Right atrium auricular region (tissue), 2 donors: ENCODE measurements at regions not wholly inside any gene's neighbourhood (a gene's known extent, or its start where the extent isn't known, plus 50 kb on each side); places are given as distances from the start of the nearest gene placed in this dataset.

Experiments
- DNase-seq: peaks from one replicate; pipeline ENCODE4 v3.0.0-alpha.2; 2019; ENCODE audit warnings: low spot score
- H3K27ac ChIP-seq, 2 donors: fragments of 200-600 bp; sonication (generic); 1 replicate in 1 of 2; 2 replicates in 1 of 2; pipeline ENCODE4 v1.5.1; 2016 to 2019
- H3K27me3 ChIP-seq, 2 donors: fragments of 200-600 bp; sonication (generic); one replicate each; pipeline versions ENCODE4 v1.5.1 to v1.6.0; 2017 to 2019
- H3K36me3 ChIP-seq: fragments of 200-600 bp; sonication (generic); one replicate; pipeline ENCODE4 v1.5.1; 2016
- H3K4me1 ChIP-seq, 2 donors: fragments of 200-600 bp; sonication (generic); one replicate each; pipeline versions ENCODE4 v1.5.1 to v1.6.0; 2017 to 2019
- H3K4me3 ChIP-seq, 2 donors: fragments of 200-600 bp; sonication (generic); 1 replicate in 1 of 2; 2 replicates in 1 of 2; pipeline ENCODE4 v1.5.1; 2017 to 2019; ENCODE audit warnings: mild to moderate bottlenecking in 1 of 2, moderate library complexity in 1 of 2
- H3K9me3 ChIP-seq, 2 donors: fragments of 200-600 bp; sonication (generic); one replicate each; pipeline ENCODE4 v1.5.1; 2019
- TF ChIP-seq, protein P1 (sequence below), 2 donors: fragments of 200-600 bp; sonication (generic); IDR thresholded peaks; one replicate each; pipeline ENCODE4 v1.5.1; 2019; ENCODE audit warnings: antibody characterized with exemption in 2 of 2

DNA sequence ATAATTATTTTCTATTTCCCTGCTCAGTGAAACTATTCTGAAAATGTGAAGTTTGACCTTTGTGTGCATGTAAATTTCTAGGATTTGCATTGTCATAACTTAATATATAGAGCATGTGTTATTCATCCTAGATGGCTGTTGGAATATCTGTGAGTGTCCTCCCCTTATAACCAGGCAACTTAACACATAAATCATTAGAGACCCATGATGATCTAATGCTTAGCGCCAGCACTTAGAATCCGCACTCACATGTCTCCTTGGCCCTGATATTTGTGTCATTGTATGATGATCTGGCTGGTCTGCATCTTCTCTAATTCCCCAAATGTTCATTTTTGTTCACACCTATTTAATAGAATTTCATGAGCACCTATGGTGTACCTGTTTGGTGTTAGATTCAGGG is 1354.5 kb downstream of the XPNPEP1 start:
- no peak for DNase-seq
- TF ChIP-seq, protein P1, sequence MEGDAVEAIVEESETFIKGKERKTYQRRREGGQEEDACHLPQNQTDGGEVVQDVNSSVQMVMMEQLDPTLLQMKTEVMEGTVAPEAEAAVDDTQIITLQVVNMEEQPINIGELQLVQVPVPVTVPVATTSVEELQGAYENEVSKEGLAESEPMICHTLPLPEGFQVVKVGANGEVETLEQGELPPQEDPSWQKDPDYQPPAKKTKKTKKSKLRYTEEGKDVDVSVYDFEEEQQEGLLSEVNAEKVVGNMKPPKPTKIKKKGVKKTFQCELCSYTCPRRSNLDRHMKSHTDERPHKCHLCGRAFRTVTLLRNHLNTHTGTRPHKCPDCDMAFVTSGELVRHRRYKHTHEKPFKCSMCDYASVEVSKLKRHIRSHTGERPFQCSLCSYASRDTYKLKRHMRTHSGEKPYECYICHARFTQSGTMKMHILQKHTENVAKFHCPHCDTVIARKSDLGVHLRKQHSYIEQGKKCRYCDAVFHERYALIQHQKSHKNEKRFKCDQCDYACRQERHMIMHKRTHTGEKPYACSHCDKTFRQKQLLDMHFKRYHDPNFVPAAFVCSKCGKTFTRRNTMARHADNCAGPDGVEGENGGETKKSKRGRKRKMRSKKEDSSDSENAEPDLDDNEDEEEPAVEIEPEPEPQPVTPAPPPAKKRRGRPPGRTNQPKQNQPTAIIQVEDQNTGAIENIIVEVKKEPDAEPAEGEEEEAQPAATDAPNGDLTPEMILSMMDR (IDR thresholded peaks at IDR 0.05), result no peak
- H3K27me3 ChIP-seq, result no peaks in the 10 kb centered on the region
- H3K4me1 ChIP-seq, result no peaks in the 10 kb centered on the region
- H3K27ac ChIP-seq, result no peak overlapping the region
- no peaks in the 10 kb centered on the region for H3K9me3 ChIP-seq
- no peak overlapping the region for H3K4me3 ChIP-seq
- H3K36me3 ChIP-seq, result no peaks in the 10 kb centered on the region

DNA sequence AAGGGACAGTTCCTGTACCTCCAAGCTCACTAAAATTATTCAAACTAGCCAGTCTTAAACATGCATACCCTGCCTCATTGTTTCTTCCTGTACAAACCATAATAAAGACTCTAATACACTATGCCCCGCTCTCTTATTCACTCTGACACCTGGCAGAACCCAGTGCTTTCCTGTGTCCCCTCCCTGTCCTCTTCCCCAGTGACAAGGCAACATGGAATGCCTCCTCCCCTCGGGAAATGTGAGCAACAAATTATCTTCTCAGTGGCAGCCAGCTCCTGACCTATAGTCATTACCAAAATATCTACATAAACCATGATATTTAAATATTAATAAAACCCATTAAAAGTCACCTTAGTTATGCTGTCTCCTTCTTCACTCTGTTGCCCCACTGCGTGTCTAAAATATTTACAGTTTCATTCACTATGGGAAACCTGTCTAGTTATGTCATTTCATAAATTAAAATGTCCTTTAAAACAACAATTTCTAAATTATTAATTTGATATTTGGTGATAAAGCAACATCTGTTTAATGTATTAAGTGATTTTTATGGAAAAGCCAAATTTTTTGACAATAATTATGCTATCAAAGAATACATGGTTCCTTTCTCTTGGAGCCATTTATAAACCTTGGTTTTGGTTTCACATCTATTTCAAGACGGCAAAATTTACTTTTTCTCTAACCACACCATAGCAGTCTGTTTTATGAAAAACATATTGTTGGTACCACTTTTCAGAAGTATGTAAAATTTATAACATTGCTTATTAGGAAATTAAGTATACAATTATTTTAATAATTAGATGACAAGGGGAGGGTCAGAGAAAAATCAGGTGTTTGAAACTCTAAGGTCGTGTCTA is 1355.2 kb downstream of the XPNPEP1 start:
- H3K36me3 ChIP-seq, result no peaks in the 10 kb centered on the region
- H3K9me3 ChIP-seq, result no peaks in the 10 kb centered on the region
- no peaks in the 10 kb centered on the region for H3K27me3 ChIP-seq
- no peak overlapping the region for H3K27ac ChIP-seq
- DNase-seq, result no peak
- no peaks in the 10 kb centered on the region for H3K4me1 ChIP-seq
- no peak overlapping the region for H3K4me3 ChIP-seq
- TF ChIP-seq, protein P1 (IDR thresholded peaks at IDR 0.05), result no peak

- H3K36me3 ChIP-seq, result no peaks in the 10 kb centered on the region
- H3K4me3 ChIP-seq, result no peak overlapping the region
- H3K4me1 ChIP-seq, result no peaks in the 10 kb centered on the region
- H3K9me3 ChIP-seq, result no peaks in the 10 kb centered on the region
- TF ChIP-seq, protein P1 (IDR thresholded peaks at IDR 0.05), result no peak
- H3K27ac ChIP-seq, result no peak overlapping the region
- no peaks in the 10 kb centered on the region for H3K27me3 ChIP-seq
- DNase-seq, result no peak
Observed at GRCh38 chr10:108566316-108567107, 1356.8 kb downstream of the XPNPEP1 start.

GRCh38 chr10:108562105-108562504 is 1361.2 kb downstream of the XPNPEP1 start:
- no peaks in the 10 kb centered on the region for H3K36me3 ChIP-seq
- no peaks in the 10 kb centered on the region for H3K27me3 ChIP-seq
- DNase-seq, result no peak
- H3K9me3 ChIP-seq, result no peaks in the 10 kb centered on the region
- TF ChIP-seq, protein P1 (IDR thresholded peaks at IDR 0.05), result no peak
- H3K27ac ChIP-seq, result no peak overlapping the region
- no peak overlapping the region for H3K4me3 ChIP-seq
- no peaks in the 10 kb centered on the region for H3K4me1 ChIP-seq

DNA sequence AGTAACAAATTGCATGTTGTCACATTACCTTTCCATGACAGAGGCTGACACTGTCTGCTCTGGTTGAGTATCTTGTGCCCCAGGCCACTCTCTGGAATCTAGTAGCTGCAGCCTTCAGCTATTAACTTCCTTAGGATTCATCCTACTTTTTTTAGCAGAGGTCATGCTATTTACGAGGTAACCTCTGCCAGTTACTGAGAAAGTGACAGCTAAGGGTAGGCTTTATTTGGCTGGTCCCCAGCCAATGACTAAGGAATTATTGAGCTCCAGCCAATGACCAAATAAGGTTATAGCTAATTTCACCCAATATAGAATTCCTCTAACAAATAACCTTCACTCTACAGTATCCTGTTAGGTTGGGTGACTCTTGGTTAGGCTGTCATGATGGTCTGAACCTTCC is 1361.7 kb downstream of the XPNPEP1 start:
- Histone ChIP-seq H3K9me3 (no peaks in the 10 kb centered on the region), H3K36me3 (no peaks in the 10 kb centered on the region), H3K27ac (no peak overlapping the region), H3K27me3 (no peaks in the 10 kb centered on the region), H3K4me1 (no peaks in the 10 kb centered on the region), H3K4me3 (no peak overlapping the region)
- DNase-seq, result no peak
- TF ChIP-seq, protein P1 (IDR thresholded peaks at IDR 0.05), result no peak
